GM19438 (cell line): ENCODE measurements at regions not wholly inside any gene's neighbourhood (a gene's known extent, or its start where the extent isn't known, plus 50 kb on each side); places are given as distances from the start of the nearest gene placed in this dataset.

Experiments used
- ATAC-seq: cut with Tn5 transposase; IDR thresholded peaks from one replicate; pipeline ENCODE4 v1.9.1; 2021; ENCODE audit warnings: low read depth; ENCODE audit not compliant: unreplicated experiment

GRCh38 chr2:153043385-153043784 is 325.0 kb downstream of the ARL6IP6 start:
- no peak for ATAC-seq

GRCh38 chr2:153028626-153029025 is 310.2 kb downstream of the ARL6IP6 start:
- no peak for ATAC-seq

- ATAC-seq = no peak
Observed at GRCh38 chr2:153027533-153027932, 309.1 kb downstream of the ARL6IP6 start.

- no peak for ATAC-seq
Observed at GRCh38 chr2:153020201-153020600, 301.8 kb downstream of the ARL6IP6 start.

- no peak for ATAC-seq
Observed at GRCh38 chr2:153005071-153005730, 286.8 kb downstream of the ARL6IP6 start.

GRCh38 chr2:153004627-153005026 is 286.2 kb downstream of the ARL6IP6 start:
- peak; percentile 60 for ATAC-seq

- ATAC-seq = no peak
Observed at GRCh38 chr2:152974146-152974545, 255.7 kb downstream of the ARL6IP6 start.

GRCh38 chr2:152971685-152972084 is 253.3 kb downstream of the ARL6IP6 start:
- no peak for ATAC-seq

GRCh38 chr2:152962446-152962845 is 244.0 kb downstream of the ARL6IP6 start:
- ATAC-seq = no peak

GRCh38 chr2:152961351-152961750 is 242.9 kb downstream of the ARL6IP6 start:
- ATAC-seq = no peak

- no peak for ATAC-seq
Observed at GRCh38 chr2:152950126-152950525, 231.7 kb downstream of the ARL6IP6 start.

GRCh38 chr2:152944099-152944498 is 225.7 kb downstream of the ARL6IP6 start:
- ATAC-seq = no peak

GRCh38 chr2:152942940-152943440 is 224.6 kb downstream of the ARL6IP6 start:
- ATAC-seq = no peak

- ATAC-seq = no peak
Observed at GRCh38 chr2:152930501-152930900, 212.1 kb downstream of the ARL6IP6 start.

- no peak for ATAC-seq
Observed at GRCh38 chr2:152929628-152930027, 211.2 kb downstream of the ARL6IP6 start.

- peak; percentile 91 for ATAC-seq
Observed at GRCh38 chr2:152925547-152926448, 207.4 kb downstream of the ARL6IP6 start.

GRCh38 chr2:152924722-152925121 is 206.3 kb downstream of the ARL6IP6 start:
- ATAC-seq = no peak

- no peak for ATAC-seq
Observed at GRCh38 chr2:152924219-152924618, 205.8 kb downstream of the ARL6IP6 start.

- ATAC-seq = no peak
Observed at GRCh38 chr2:152920846-152921245, 202.4 kb downstream of the ARL6IP6 start.

GRCh38 chr2:152910970-152911369 is 192.6 kb downstream of the ARL6IP6 start:
- no peak for ATAC-seq

GRCh38 chr2:152907046-152907445 is 188.6 kb downstream of the ARL6IP6 start:
- ATAC-seq = no peak

- ATAC-seq = no peak
Observed at GRCh38 chr2:152894051-152894450, 175.6 kb downstream of the ARL6IP6 start.
